BJ (cell line): ENCODE measurements at regions not wholly inside any gene's neighbourhood (a gene's known extent, or its start where the extent isn't known, plus 50 kb on each side); places are given as distances from the start of the nearest gene placed in this dataset.

Source experiments
- CTCF ChIA-PET: fragments of 350-600 bp; formaldehyde crosslinking; extraction: SDS; loops from one replicate; lab custom pipeline; 2021; ENCODE audit warnings: antibody characterized with exemption, inconsistent platforms; lab: Yijun Ruan, JAX
- POLR2A ChIA-PET: fragments of 300-600 bp; sonication (Branson Sonifier 250); formaldehyde crosslinking; extraction: SDS; loops from one replicate; lab custom pipeline; 2021; ENCODE audit warnings: antibody characterized with exemption; lab: Charles Lee
- DNase-seq: peaks from one replicate; pipeline ENCODE4 v3.0.0-alpha.2; 2011; ENCODE audit warnings: low read depth
- H3K27me3 ChIP-seq: 2 replicates; pipeline ENCODE4 v1.6.0; 2011; ENCODE audit warnings: low read length; ENCODE audit not compliant: control insufficient read depth, insufficient read depth
- H3K36me3 ChIP-seq: 2 replicates; pipeline ENCODE4 v1.5.1; 2011; ENCODE audit warnings: low read length; ENCODE audit not compliant: control insufficient read depth, insufficient read depth
- H3K4me3 ChIP-seq: 2 replicates; pipeline ENCODE4 v1.5.1; 2011; ENCODE audit warnings: low read depth, mild to moderate bottlenecking, control low read depth, low read length
- TF ChIP-seq, protein P1 (sequence below): IDR thresholded peaks from 2 replicates; pipeline ENCODE4 v1.5.1; 2011; ENCODE audit warnings: low read depth, mild to moderate bottlenecking, control low read depth, inconsistent platforms, low read length, moderate library complexity; ENCODE audit not compliant: insufficient read depth

DNA sequence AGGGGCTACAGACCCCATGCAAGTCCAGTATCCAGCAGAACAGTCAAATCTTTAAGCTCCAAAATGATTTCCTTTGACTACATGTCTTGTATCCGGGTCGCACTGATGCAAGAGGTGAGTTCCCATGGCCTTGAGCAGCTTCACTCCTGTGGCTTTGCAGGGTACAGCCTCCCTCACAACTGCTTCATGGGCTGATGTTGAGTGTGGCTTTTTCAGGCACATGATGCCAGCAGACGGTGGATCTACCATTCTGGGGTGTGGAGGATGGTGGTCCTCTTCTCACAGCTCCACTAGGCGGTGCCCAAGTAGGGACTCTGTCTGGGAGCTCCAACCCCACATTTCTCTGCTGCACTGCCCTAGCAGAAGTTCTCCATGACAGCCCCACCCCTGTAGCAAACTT is 208.4 kb downstream of the INSIG2 start:
- no peaks in the 10 kb centered on the region for H3K36me3 ChIP-seq
- no peaks in the 10 kb centered on the region for H3K27me3 ChIP-seq
- H3K4me3 ChIP-seq, result no peak overlapping the region
- POLR2A ChIA-PET, result no interaction called here
- DNase-seq, result no peak
- CTCF ChIA-PET, result no interaction called here
- TF ChIP-seq, protein P1, sequence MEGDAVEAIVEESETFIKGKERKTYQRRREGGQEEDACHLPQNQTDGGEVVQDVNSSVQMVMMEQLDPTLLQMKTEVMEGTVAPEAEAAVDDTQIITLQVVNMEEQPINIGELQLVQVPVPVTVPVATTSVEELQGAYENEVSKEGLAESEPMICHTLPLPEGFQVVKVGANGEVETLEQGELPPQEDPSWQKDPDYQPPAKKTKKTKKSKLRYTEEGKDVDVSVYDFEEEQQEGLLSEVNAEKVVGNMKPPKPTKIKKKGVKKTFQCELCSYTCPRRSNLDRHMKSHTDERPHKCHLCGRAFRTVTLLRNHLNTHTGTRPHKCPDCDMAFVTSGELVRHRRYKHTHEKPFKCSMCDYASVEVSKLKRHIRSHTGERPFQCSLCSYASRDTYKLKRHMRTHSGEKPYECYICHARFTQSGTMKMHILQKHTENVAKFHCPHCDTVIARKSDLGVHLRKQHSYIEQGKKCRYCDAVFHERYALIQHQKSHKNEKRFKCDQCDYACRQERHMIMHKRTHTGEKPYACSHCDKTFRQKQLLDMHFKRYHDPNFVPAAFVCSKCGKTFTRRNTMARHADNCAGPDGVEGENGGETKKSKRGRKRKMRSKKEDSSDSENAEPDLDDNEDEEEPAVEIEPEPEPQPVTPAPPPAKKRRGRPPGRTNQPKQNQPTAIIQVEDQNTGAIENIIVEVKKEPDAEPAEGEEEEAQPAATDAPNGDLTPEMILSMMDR, result no peak

DNA sequence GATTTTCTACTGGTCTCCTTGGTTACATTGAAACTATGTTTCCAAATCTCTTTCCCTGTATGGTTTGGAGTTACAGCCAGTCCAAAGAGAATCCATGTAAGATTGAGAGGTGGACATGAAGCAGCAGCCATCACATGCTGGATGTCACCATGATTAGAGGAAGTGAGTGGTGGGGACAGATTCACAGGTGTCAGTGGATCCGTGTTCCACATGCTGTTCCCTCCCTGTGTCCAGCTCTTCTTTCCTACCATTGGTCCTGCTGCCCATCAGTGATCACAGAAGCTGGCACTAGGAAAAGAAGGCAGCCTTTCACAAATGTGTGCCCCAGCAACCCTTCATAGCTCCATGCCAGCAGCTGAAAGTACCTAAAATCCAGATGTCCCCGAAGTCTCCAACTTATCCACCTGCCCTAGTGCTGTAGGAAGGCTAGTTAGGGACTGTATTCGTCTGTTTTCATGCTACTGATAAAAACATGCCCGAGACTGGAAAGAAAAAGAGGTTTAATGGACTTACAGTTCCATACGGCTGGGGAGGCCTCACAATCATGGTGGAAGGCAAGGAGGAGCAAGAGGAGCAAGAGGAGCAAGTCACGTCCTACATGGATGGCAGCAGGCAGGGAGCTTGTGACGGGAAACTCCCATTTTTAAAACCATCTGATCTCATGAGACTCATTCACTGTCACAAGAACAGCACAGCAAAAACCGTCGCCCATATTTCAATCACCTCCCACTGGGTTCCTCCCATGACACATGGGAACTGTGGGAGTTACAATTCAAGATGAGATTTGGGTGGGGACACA is 207.5 kb downstream of the INSIG2 start:
- TF ChIP-seq, protein P1, result no peak

DNA sequence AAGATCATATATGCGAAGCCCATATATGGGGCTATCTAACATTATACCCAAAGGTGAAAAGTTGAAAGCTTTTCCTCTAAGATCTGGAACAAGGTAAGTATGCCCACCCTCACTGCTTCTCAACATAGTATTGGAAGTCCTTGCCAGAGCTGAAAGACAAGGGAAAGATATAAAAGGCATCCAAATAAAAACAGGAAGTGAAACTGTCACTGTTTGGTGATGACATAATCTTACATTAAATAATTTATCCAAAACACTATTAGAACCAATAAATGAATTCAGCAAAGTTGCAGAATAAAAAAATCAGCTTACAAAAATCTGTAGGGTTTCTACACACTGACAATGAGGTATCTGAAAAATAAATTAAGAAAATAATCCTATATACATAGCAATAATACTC is 205.8 kb downstream of the INSIG2 start:
- CTCF ChIA-PET, result interaction anchor here (0.6 kb wide), 1 partner anchor 54 kb away, joined by 3 read pairs; no protein-coding TSS in a partner anchor

More for the DNA sequence above, 207.5 kb downstream of the INSIG2 start:
- no peak for DNase-seq
- Histone ChIP-seq H3K36me3 (no peaks in the 10 kb centered on the region), H3K27me3 (peaks cover 1% of the 10 kb centered on the region; the same call in 1 of the 2 replicates), H3K4me3 (no peak overlapping the region)
- ChIA-PET POLR2A (no interaction called here), CTCF (no interaction called here)

DNA sequence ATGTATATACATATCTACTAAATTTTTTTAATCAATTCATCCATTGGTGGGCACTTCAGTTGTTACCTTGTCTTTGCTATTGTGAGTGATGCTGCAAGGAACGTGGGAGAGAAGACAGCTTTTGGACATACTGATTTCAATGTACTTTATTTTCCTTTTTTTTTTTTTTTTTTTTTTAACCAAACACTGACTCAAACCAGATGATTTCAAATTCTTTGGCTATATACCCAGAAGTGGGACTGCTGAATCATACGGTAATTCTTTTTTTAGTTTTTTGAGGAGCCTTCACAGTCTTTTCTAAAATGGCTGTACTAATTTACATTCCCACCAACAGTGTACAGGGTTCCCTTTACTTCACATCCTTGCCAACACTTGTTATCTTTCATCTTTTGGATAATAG is 204.7 kb downstream of the INSIG2 start:
- H3K36me3 ChIP-seq, result no peaks in the 10 kb centered on the region
- TF ChIP-seq, protein P1, result no peak
- ChIA-PET CTCF (interaction anchor here (0.6 kb wide), 1 partner anchor 965 kb away, joined by 3 read pairs; no protein-coding TSS in a partner anchor), POLR2A (no interaction called here)
- peaks cover 1% of the 10 kb centered on the region; the same call in 1 of the 2 replicates for H3K27me3 ChIP-seq
- H3K4me3 ChIP-seq, result no peak overlapping the region
- DNase-seq, result peak; percentile 49

More for the DNA sequence above, 205.8 kb downstream of the INSIG2 start:
- POLR2A ChIA-PET, result no interaction called here
- peaks cover 1% of the 10 kb centered on the region; the same call in 1 of the 2 replicates for H3K27me3 ChIP-seq
- DNase-seq, result no peak
- H3K36me3 ChIP-seq, result no peaks in the 10 kb centered on the region
- H3K4me3 ChIP-seq, result no peak overlapping the region
- TF ChIP-seq, protein P1, result no peak

DNA sequence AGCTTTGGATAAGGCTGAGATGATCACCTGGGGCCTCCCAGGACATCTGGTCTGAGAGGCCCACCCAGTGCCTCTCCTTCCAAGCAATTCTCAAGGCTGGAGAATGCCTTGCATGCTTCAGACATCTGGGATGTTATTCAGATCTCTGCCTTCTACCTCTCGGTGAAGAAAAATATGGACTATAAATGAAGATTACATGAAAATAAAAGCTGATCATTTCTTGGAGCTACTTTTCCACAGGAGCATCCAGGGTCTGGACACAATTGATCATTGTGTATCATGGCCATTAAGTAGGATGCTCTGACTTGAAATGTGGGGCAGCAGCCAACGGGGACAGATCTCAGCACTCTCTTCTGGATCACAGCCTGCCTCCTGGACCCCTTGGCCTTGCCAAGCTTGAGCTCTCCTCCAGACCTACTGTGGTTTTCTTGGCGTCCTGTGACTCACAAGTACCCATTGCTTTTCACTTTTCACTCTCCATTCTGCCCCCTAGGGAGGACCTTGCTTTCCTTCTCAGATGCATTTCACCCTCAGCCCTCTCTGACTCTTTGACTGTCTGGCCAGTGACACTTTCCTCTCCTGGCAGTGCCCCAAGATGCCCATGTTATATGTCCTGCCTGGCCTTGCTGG is 203.1 kb downstream of the INSIG2 start:
- TF ChIP-seq, protein P1, result no peak
- no peaks in the 10 kb centered on the region for H3K36me3 ChIP-seq
- H3K4me3 ChIP-seq, result no peak overlapping the region
- CTCF ChIA-PET, result interaction anchor here (0.8 to 1.4 kb wide), 6 partner anchors 8 to 29 kb away, joined by 3 to 5 read pairs (median 3); no protein-coding TSS in a partner anchor
- POLR2A ChIA-PET, result interaction anchor here (0.7 kb wide), 1 partner anchor 222 kb away, joined by 4 read pairs; no protein-coding TSS in a partner anchor
- DNase-seq, result no peak
- peaks cover 1% of the 10 kb centered on the region; the same call in 1 of the 2 replicates for H3K27me3 ChIP-seq
